HEK293 (cell line): ENCODE measurements at regions not wholly inside any gene's neighbourhood (a gene's known extent, or its start where the extent isn't known, plus 50 kb on each side); places are given as distances from the start of the nearest gene placed in this dataset.

Experiments
- CTCF ChIA-PET: fragments of 350-600 bp; formaldehyde crosslinking; extraction: SDS; loops from one replicate; lab custom pipeline; 2021; ENCODE audit warnings: antibody characterized with exemption; lab: Yijun Ruan, JAX
- POLR2A ChIA-PET: fragments of 300-600 bp; formaldehyde crosslinking; extraction: SDS; loops from one replicate; lab custom pipeline; 2020; ENCODE audit warnings: antibody characterized with exemption, inconsistent platforms; lab: Yijun Ruan, JAX
- H3K27ac ChIP-seq: fragments of 200-500 bp; sonication (Bioruptor generic); 2 replicates; pipeline ENCODE4 v1.5.1; 2014; ENCODE audit warnings: low read depth, low read length, control low read depth, inconsistent platforms; ENCODE audit errors: extremely low read depth
- H3K36me3 ChIP-seq, 2 experiments: fragments of 200-500 bp in 1 of 2; sonication (Bioruptor generic) in 1 of 2; 1 replicate in 1 of 2; 2 replicates in 1 of 2; pipeline ENCODE4 v1.5.1; 2014 to 2017; ENCODE audit warnings: inconsistent platforms in 2 of 2, low read length in 2 of 2; ENCODE audit not compliant: control insufficient read depth in 2 of 2, insufficient read depth in 1 of 2
- H3K4me1 ChIP-seq: fragments of 200-500 bp; sonication (Bioruptor generic); 2 replicates; pipeline ENCODE4 v1.5.1; 2014; ENCODE audit warnings: mild to moderate bottlenecking, low read length, inconsistent platforms; ENCODE audit not compliant: control insufficient read depth, insufficient read depth
- H3K4me3 ChIP-seq: 2 replicates; pipeline ENCODE4 v1.5.1; 2011; ENCODE audit warnings: low read depth, mild to moderate bottlenecking, control low read depth, low read length, moderate library complexity
- H3K9me3 ChIP-seq: fragments of 200-500 bp; sonication (Bioruptor generic); 2 replicates; pipeline ENCODE4 v1.5.1; 2014; ENCODE audit warnings: low read depth, low read length, inconsistent platforms; ENCODE audit not compliant: control insufficient read depth, insufficient read depth
- AEBP2 ChIP-seq: fragments of 450-650 bp; formaldehyde crosslinking; IDR thresholded peaks from 2 replicates; pipeline ENCODE4 v1.5.1; 2016; ENCODE audit warnings: missing biosample characterization, missing genetic modification characterization, borderline replicate concordance
- GLI2 ChIP-seq: fragments of 450-650 bp; formaldehyde crosslinking; IDR thresholded peaks from 2 replicates; pipeline ENCODE4; 2017; ENCODE audit warnings: missing biosample characterization, missing genetic modification characterization, low read depth, borderline replicate concordance
- GLIS1 ChIP-seq: fragments of 450-650 bp; formaldehyde crosslinking; IDR thresholded peaks from 2 replicates; pipeline ENCODE4 v1.5.1; 2016; ENCODE audit warnings: missing biosample characterization, missing genetic modification characterization
- KLF16 ChIP-seq: fragments of 450-650 bp; formaldehyde crosslinking; IDR thresholded peaks from 2 replicates; pipeline ENCODE4 v1.5.1; 2017; ENCODE audit warnings: missing biosample characterization, missing genetic modification characterization
- PRDM1 ChIP-seq: fragments of 450-650 bp; formaldehyde crosslinking; IDR thresholded peaks from 2 replicates; pipeline ENCODE4; 2016; ENCODE audit warnings: missing biosample characterization, missing genetic modification characterization
- SETDB1 ChIP-seq: IDR thresholded peaks from one replicate; pipeline ENCODE4 v1.6.1; 2017; ENCODE audit warnings: mild to moderate bottlenecking, low read length, moderate library complexity, mixed read lengths; ENCODE audit not compliant: insufficient read length
- TCF7L2 ChIP-seq: IDR thresholded peaks from 2 replicates; pipeline ENCODE4 v1.6.1; 2011; ENCODE audit warnings: low read depth, mild to moderate bottlenecking, inconsistent platforms, low read length, moderate library complexity, borderline replicate concordance
- ZNF114 ChIP-seq: fragments of 450-650 bp; formaldehyde crosslinking; IDR thresholded peaks from 2 replicates; pipeline ENCODE4 v1.5.0; 2017; ENCODE audit warnings: missing biosample characterization, missing genetic modification characterization
- ZNF121 ChIP-seq: fragments of 450-650 bp; formaldehyde crosslinking; IDR thresholded peaks from 2 replicates; pipeline ENCODE4 v1.5.1; 2016; ENCODE audit warnings: missing biosample characterization, missing genetic modification characterization
- ZNF157 ChIP-seq: fragments of 450-650 bp; formaldehyde crosslinking; IDR thresholded peaks from 2 replicates; pipeline ENCODE4 v1.5.1; 2016; ENCODE audit warnings: missing biosample characterization, missing genetic modification characterization
- ZNF221 ChIP-seq: fragments of 450-650 bp; formaldehyde crosslinking; IDR thresholded peaks from 2 replicates; pipeline ENCODE4 v1.5.1; 2017; ENCODE audit warnings: missing biosample characterization, missing genetic modification characterization, borderline replicate concordance
- ZNF274 ChIP-seq, 2 experiments: fragments of 200-500 bp in 1 of 2; fragments of 450-650 bp in 1 of 2; sonication (Bioruptor generic) in 1 of 2; formaldehyde crosslinking in 1 of 2; IDR thresholded peaks; 2 replicates each; pipeline versions ENCODE4 v1.5.1 to v1.6.1; 2014 to 2016; ENCODE audit warnings: borderline replicate concordance in 1 of 2, inconsistent platforms in 1 of 2, low read length in 1 of 2, missing biosample characterization in 1 of 2, missing genetic modification characterization in 1 of 2
- ZNF37A ChIP-seq: fragments of 450-650 bp; IDR thresholded peaks from 2 replicates; pipeline ENCODE4 v1.5.1; 2018; ENCODE audit warnings: missing biosample characterization, missing genetic modification characterization
- ZNF391 ChIP-seq: fragments of 450-650 bp; formaldehyde crosslinking; IDR thresholded peaks from 2 replicates; pipeline ENCODE4 v1.5.1; 2016; ENCODE audit warnings: low read depth, missing biosample characterization, missing genetic modification characterization, borderline replicate concordance
- ZNF529 ChIP-seq: fragments of 450-650 bp; formaldehyde crosslinking; IDR thresholded peaks from 2 replicates; pipeline ENCODE4 v1.5.1; 2017; ENCODE audit warnings: missing genetic modification characterization, missing biosample characterization; ENCODE audit not compliant: insufficient replicate concordance
- ZNF600 ChIP-seq: fragments of 450-650 bp; formaldehyde crosslinking; IDR thresholded peaks from 2 replicates; pipeline ENCODE4 v1.5.1; 2016; ENCODE audit warnings: missing biosample characterization, missing genetic modification characterization
- ZNF76 ChIP-seq: fragments of 450-650 bp; formaldehyde crosslinking; IDR thresholded peaks from 2 replicates; pipeline ENCODE4; 2016; ENCODE audit warnings: low read depth, missing biosample characterization, missing genetic modification characterization, borderline replicate concordance
- TF ChIP-seq, protein P1 (sequence below): fragments of 450-650 bp; formaldehyde crosslinking; conservative IDR thresholded peaks from 2 replicates; pipeline ENCODE4 v1.5.1; 2016; ENCODE audit warnings: low read depth, missing biosample characterization, missing genetic modification characterization

DNA sequence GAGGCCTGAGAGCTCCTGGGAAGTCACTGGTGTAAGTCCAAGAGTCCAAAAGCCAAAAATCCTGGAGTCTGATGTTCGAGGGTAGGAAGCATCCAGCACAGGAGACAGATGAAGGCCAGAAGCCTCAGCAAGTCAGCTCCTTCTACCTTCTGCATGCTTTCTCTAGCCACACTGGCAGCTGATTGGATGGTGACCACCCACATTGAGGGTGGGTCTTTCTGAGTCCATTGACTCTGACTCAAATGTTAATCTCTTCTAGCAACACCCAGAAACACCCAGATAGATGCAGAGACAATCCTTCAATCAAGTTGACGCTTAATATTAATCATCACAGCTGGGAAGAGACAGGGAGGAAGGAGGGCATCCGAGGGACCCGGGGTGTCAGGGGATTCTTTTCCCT, 305.8 kb downstream of the AACS start:
- no peak overlapping the region for H3K4me3 ChIP-seq
- POLR2A ChIA-PET = no interaction called here
- TF ChIP-seq ZNF76 (tag by site-specific recombination) (no peak), SETDB1 (no peak), TCF7L2 (no peak), ZNF114 (tag by site-specific recombination) (no peak), PRDM1 (tag by site-specific recombination) (no peak), ZNF391 (tag by site-specific recombination) (no peak)
- TF ChIP-seq, protein P1, sequence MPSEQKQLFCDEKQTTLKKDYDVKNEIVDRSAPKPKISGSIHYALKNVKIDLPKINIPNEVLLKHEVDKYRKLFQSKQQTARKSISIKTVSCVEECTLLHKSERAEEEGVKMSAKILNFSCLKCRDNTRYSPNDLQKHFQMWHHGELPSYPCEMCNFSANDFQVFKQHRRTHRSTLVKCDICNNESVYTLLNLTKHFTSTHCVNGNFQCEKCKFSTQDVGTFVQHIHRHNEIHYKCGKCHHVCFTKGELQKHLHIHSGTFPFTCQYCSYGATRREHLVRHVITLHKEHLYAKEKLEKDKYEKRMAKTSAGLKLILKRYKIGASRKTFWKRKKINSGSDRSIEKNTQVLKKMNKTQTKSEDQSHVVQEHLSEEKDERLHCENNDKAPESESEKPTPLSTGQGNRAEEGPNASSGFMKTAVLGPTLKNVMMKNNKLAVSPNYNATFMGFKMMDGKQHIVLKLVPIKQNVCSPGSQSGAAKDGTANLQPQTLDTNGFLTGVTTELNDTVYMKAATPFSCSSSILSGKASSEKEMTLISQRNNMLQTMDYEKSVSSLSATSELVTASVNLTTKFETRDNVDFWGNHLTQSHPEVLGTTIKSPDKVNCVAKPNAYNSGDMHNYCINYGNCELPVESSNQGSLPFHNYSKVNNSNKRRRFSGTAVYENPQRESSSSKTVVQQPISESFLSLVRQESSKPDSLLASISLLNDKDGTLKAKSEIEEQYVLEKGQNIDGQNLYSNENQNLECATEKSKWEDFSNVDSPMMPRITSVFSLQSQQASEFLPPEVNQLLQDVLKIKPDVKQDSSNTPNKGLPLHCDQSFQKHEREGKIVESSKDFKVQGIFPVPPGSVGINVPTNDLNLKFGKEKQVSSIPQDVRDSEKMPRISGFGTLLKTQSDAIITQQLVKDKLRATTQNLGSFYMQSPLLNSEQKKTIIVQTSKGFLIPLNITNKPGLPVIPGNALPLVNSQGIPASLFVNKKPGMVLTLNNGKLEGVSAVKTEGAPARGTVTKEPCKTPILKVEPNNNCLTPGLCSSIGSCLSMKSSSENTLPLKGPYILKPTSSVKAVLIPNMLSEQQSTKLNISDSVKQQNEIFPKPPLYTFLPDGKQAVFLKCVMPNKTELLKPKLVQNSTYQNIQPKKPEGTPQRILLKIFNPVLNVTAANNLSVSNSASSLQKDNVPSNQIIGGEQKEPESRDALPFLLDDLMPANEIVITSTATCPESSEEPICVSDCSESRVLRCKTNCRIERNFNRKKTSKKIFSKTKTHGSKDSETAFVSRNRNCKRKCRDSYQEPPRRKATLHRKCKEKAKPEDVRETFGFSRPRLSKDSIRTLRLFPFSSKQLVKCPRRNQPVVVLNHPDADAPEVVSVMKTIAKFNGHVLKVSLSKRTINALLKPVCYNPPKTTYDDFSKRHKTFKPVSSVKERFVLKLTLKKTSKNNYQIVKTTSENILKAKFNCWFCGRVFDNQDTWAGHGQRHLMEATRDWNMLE (tag by site-specific recombination) = no peak
- TF ChIP-seq, all 188 proteins: peak for 0
- Histone ChIP-seq H3K4me1 (no peaks in the 10 kb centered on the region), H3K9me3 (no peaks in the 10 kb centered on the region), H3K36me3 (no peaks in the 10 kb centered on the region), H3K27ac (no peak overlapping the region)
- CTCF ChIA-PET = interaction anchor here (0.6 to 1.1 kb wide), 2 partner anchors 134 to 149 kb away, joined by 3 read pairs; no protein-coding TSS in a partner anchor

DNA sequence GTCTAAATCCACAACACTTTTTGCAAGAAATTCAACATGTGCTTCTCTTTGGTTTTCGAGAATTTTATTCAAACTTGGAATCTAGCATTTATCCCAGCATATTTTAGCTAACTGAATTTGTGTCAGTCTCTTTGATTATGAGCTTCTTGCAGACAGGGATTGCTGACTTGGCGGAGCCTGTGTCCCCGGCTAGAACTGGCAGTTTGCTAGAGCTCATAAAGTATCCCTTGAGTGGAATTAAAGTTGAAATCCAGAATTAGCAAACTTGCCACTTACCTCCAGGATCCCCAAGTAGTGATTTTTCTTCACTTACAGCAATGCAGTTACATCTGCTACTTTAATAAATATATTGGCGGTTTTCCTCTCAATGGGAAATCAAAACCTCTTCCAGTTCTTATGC, 306.9 kb downstream of the AACS start:
- Histone ChIP-seq H3K27ac (no peak overlapping the region), H3K36me3 (no peaks in the 10 kb centered on the region), H3K4me1 (no peaks in the 10 kb centered on the region), H3K4me3 (no peak overlapping the region), H3K9me3 (no peaks in the 10 kb centered on the region)
- TF ChIP-seq, protein P1 (tag by site-specific recombination) = no peak
- TF ChIP-seq AEBP2 (tag by site-specific recombination) = no peak
- TF ChIP-seq GLI2 (tag by site-specific recombination) = no peak
- TF ChIP-seq ZNF529 (tag by site-specific recombination) = no peak
- no peak for TF ChIP-seq ZNF600
- TF ChIP-seq KLF16 = no peak
- no peak for TF ChIP-seq ZNF37A (tag by site-specific recombination)
- TF ChIP-seq GLIS1 (tag by site-specific recombination) = no peak
- no peak for TF ChIP-seq ZNF157 (tag by site-specific recombination)
- TF ChIP-seq ZNF121 (tag by site-specific recombination) = no peak
- no peak for TF ChIP-seq ZNF274 (IDR thresholded peaks at IDR 0.05; ENCODE audit: low read length)
- no peak for TF ChIP-seq ZNF274 (tag by site-specific recombination; IDR thresholded peaks at IDR 0.05; ENCODE audit: borderline replicate concordance)
- no peak for TF ChIP-seq ZNF221 (tag by site-specific recombination)
- ChIA-PET CTCF (interaction anchor here (1.4 kb wide), 1 partner anchor 11 kb away, joined by 3 read pairs; no protein-coding TSS in a partner anchor), POLR2A (no interaction called here)
